ENCODE measurements at regions not wholly inside any gene's neighbourhood (a gene's known extent, or its start where the extent isn't known, plus 50 kb on each side); places are given as distances from the start of the nearest gene placed in this dataset.

GRCh38 chr6:113402544-113402943 is 454.6 kb upstream of the MARCKS start:
- TF ChIP-seq CTCF (IDR thresholded peaks at IDR 0.05; ENCODE audit: low read length) (no peak), EZH2 (IDR thresholded peaks at IDR 0.05; ENCODE audit: borderline replicate concordance, low read length) (no peak)
